ENCODE measurements at regions not wholly inside any gene's neighbourhood (a gene's known extent, or its start where the extent isn't known, plus 50 kb on each side); places are given as distances from the start of the nearest gene placed in this dataset.

DNA sequence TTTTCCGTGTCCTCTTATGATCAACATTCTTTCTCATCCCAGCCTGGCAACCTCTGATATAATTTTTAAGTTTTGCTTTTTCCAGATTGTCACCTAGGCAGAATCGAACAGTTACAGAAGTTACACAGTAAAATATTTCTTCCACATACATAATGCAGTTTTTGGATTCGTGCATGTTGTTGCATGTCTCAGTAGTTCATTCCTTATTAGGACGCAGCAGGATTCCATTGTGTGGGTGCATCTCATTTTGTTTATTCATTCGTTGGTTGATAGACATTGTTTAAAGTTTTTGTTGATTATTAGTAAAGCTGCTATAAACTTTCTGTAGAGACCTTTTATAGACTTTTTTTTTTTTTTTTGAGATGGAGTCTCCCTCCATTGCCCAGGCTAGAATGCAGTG, 284.3 kb upstream of the FERMT1 start:
- no peak overlapping the region for H3K4me2 ChIP-seq (ENCODE audit: low read length)
- H4K20me1 ChIP-seq (ENCODE audit: insufficient read depth): no peaks in the 10 kb centered on the region
- H3K9me2 ChIP-seq (ENCODE audit: insufficient read depth): no peaks in the 10 kb centered on the region
- TF ChIP-seq SP1 (IDR thresholded peaks at IDR 0.05; ENCODE audit: low read depth): no peak
- TF ChIP-seq, protein P1, sequence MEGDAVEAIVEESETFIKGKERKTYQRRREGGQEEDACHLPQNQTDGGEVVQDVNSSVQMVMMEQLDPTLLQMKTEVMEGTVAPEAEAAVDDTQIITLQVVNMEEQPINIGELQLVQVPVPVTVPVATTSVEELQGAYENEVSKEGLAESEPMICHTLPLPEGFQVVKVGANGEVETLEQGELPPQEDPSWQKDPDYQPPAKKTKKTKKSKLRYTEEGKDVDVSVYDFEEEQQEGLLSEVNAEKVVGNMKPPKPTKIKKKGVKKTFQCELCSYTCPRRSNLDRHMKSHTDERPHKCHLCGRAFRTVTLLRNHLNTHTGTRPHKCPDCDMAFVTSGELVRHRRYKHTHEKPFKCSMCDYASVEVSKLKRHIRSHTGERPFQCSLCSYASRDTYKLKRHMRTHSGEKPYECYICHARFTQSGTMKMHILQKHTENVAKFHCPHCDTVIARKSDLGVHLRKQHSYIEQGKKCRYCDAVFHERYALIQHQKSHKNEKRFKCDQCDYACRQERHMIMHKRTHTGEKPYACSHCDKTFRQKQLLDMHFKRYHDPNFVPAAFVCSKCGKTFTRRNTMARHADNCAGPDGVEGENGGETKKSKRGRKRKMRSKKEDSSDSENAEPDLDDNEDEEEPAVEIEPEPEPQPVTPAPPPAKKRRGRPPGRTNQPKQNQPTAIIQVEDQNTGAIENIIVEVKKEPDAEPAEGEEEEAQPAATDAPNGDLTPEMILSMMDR (IDR thresholded peaks at IDR 0.05 in 2 of 3, conservative IDR thresholded peaks at IDR 0.05 in 1 of 3; ENCODE audit: borderline replicate concordance in 1 of 3, insufficient read depth in 1 of 3, low read depth in 2 of 3, low read length in 2 of 3): no peak
- TF ChIP-seq, protein P2, sequence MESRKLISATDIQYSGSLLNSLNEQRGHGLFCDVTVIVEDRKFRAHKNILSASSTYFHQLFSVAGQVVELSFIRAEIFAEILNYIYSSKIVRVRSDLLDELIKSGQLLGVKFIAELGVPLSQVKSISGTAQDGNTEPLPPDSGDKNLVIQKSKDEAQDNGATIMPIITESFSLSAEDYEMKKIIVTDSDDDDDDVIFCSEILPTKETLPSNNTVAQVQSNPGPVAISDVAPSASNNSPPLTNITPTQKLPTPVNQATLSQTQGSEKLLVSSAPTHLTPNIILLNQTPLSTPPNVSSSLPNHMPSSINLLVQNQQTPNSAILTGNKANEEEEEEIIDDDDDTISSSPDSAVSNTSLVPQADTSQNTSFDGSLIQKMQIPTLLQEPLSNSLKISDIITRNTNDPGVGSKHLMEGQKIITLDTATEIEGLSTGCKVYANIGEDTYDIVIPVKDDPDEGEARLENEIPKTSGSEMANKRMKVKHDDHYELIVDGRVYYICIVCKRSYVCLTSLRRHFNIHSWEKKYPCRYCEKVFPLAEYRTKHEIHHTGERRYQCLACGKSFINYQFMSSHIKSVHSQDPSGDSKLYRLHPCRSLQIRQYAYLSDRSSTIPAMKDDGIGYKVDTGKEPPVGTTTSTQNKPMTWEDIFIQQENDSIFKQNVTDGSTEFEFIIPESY (IDR thresholded peaks at IDR 0.05; ENCODE audit: extremely low read depth, insufficient replicate concordance, low read length): no peak
- no peak for TF ChIP-seq CBX3 (IDR thresholded peaks at IDR 0.05; ENCODE audit: low read depth)
- no peak for TF ChIP-seq CEBPB (IDR thresholded peaks at IDR 0.05; ENCODE audit: low read depth)
- no peak for TF ChIP-seq TCF7L2 (IDR thresholded peaks at IDR 0.05; ENCODE audit: borderline replicate concordance, extremely low read depth, insufficient read depth, insufficient read length)
- no peak for TF ChIP-seq ELF1 (IDR thresholded peaks at IDR 0.05; ENCODE audit: borderline replicate concordance, low read depth)
- RAD21 ChIA-PET (ENCODE audit: low non-redundant PET in 1 of 2, low total read pairs in 2 of 2, uncharacterized antibody in 2 of 2, unreplicated experiment in 2 of 2): no interaction called here
- no peak overlapping the region for H3K27ac ChIP-seq (ENCODE audit: low read depth, low read length)
- no peaks in the 10 kb centered on the region for H3K4me1 ChIP-seq (ENCODE audit: control insufficient read depth in 1 of 2, insufficient read depth in 2 of 2, low read length in 2 of 2)
- CTCF ChIA-PET: no interaction called here
- H3K36me3 ChIP-seq (ENCODE audit: control insufficient read depth in 1 of 2, insufficient read depth in 2 of 2, low read length in 2 of 2): no peaks in the 10 kb centered on the region
- no peaks in the 10 kb centered on the region; a peak in 1 of 4 replicates for H3K9me3 ChIP-seq (ENCODE audit: control insufficient read depth in 1 of 2, insufficient read depth in 1 of 2, low read depth in 1 of 2, low read length in 2 of 2)
- no peaks in the 10 kb centered on the region for H3K27me3 ChIP-seq (ENCODE audit: insufficient read depth, low read length)
- POLR2A ChIA-PET: no interaction called here
- no peak overlapping the region for H2AFZ ChIP-seq (ENCODE audit: low read depth, low read length, poor library complexity, severe bottlenecking)
- no peaks in the 10 kb centered on the region for H3K79me2 ChIP-seq (ENCODE audit: insufficient read depth, low read length)
- ATAC-seq (no peak), DNase-seq (ENCODE audit: low read depth, low spot score) (no peak)
- no peak overlapping the region for H3K9ac ChIP-seq (ENCODE audit: low read length)
- intact Hi-C loops (cut with micrococcal nuclease): no loop called here
- no peak overlapping the region for H3K4me3 ChIP-seq (replicated peaks in 1 of 2; ENCODE audit: low read depth in 1 of 2, low read length in 2 of 2)
- BruUV-seq (replicated peaks): no TSS peak

Measured in HCT116 (cell line).